Neural progenitor cell (in vitro differentiated cells): ENCODE measurements at regions not wholly inside any gene's neighbourhood (a gene's known extent, or its start where the extent isn't known, plus 50 kb on each side); places are given as distances from the start of the nearest gene placed in this dataset.

Source experiments
- EZH2 ChIP-seq: fragments of 200-600 bp; sonication (generic); IDR thresholded peaks from 2 replicates; pipeline ENCODE4 v1.6.1; 2017; ENCODE audit warnings: antibody characterized with exemption, mild to moderate bottlenecking, moderate library complexity
- EZH2phosphoT487 ChIP-seq: fragments of 200-600 bp; sonication (generic); IDR thresholded peaks from 2 replicates; pipeline ENCODE4 v1.6.1; 2017; ENCODE audit warnings: antibody characterized with exemption
- TF ChIP-seq, protein P1 (sequence below): fragments of 200-600 bp; sonication (generic); IDR thresholded peaks from 2 replicates; pipeline ENCODE4 v1.5.1; 2017; ENCODE audit warnings: antibody characterized with exemption, mild to moderate bottlenecking

GRCh38 chr6:163844357-163844756 lies 429.8 kb downstream of the QKI start:
- TF ChIP-seq EZH2 (no peak), EZH2phosphoT487 (no peak)
- TF ChIP-seq, protein P1, sequence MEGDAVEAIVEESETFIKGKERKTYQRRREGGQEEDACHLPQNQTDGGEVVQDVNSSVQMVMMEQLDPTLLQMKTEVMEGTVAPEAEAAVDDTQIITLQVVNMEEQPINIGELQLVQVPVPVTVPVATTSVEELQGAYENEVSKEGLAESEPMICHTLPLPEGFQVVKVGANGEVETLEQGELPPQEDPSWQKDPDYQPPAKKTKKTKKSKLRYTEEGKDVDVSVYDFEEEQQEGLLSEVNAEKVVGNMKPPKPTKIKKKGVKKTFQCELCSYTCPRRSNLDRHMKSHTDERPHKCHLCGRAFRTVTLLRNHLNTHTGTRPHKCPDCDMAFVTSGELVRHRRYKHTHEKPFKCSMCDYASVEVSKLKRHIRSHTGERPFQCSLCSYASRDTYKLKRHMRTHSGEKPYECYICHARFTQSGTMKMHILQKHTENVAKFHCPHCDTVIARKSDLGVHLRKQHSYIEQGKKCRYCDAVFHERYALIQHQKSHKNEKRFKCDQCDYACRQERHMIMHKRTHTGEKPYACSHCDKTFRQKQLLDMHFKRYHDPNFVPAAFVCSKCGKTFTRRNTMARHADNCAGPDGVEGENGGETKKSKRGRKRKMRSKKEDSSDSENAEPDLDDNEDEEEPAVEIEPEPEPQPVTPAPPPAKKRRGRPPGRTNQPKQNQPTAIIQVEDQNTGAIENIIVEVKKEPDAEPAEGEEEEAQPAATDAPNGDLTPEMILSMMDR: no peak
